ENCODE measurements at regions not wholly inside any gene's neighbourhood (a gene's known extent, or its start where the extent isn't known, plus 50 kb on each side); places are given as distances from the start of the nearest gene placed in this dataset.

DNA sequence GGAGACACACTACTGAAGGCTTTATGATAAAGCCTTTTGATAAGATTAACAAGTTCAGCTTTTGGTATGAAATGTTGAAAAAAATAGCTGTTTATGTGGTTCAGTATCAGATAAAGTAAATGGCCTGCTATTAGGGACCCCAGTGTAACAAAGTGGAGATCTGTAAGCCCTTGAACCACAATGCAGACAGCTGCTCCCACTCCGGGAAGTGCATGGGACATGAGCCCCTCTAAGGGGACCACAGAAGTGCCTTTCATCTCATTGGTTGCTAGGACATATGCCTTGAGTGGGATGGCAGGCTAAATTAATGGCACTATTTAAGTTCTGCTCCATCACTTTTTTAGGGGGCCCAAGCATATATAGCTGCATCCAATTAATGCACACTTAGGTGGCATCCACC lies 167.6 kb upstream of the SOX11 start:
- TF ChIP-seq, protein P1, sequence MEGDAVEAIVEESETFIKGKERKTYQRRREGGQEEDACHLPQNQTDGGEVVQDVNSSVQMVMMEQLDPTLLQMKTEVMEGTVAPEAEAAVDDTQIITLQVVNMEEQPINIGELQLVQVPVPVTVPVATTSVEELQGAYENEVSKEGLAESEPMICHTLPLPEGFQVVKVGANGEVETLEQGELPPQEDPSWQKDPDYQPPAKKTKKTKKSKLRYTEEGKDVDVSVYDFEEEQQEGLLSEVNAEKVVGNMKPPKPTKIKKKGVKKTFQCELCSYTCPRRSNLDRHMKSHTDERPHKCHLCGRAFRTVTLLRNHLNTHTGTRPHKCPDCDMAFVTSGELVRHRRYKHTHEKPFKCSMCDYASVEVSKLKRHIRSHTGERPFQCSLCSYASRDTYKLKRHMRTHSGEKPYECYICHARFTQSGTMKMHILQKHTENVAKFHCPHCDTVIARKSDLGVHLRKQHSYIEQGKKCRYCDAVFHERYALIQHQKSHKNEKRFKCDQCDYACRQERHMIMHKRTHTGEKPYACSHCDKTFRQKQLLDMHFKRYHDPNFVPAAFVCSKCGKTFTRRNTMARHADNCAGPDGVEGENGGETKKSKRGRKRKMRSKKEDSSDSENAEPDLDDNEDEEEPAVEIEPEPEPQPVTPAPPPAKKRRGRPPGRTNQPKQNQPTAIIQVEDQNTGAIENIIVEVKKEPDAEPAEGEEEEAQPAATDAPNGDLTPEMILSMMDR (IDR thresholded peaks at IDR 0.05), result no peak
- no peaks in the 10 kb centered on the region for H3K4me1 Mint-ChIP-seq (ENCODE audit: low read depth)
- H3K27ac Mint-ChIP-seq (ENCODE audit: unreplicated experiment), result no peak overlapping the region

DNA sequence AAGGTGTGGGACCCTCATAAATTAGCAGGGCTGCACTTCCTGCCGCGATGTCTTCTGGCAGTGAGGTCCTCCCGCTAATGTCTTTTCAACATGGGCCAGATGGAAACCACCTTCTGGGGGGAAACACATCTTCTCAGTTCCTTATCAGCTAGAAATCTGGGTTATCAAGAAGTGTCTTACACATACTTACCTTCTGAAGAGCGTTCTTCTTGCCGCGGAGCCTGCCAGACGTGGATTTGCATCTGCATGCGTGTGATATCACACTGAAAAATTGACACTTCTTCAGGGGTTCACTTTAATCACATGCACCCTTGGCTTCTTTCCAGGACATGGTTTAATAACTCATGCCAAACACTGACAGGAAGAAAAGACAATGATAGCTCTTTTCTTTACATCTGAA lies 163.5 kb upstream of the SOX11 start:
- Mint-ChIP-seq H3K36me3 (ENCODE audit: low read depth) (no peaks in the 10 kb centered on the region), H3K27me3 (ENCODE audit: low read depth) (no peaks in the 10 kb centered on the region), H3K4me1 (ENCODE audit: low read depth) (no peaks in the 10 kb centered on the region), H3K4me3 (ENCODE audit: unreplicated experiment) (no peak overlapping the region), H3K9me3 (ENCODE audit: low read depth) (no peaks in the 10 kb centered on the region), H3K27ac (ENCODE audit: unreplicated experiment) (no peak overlapping the region)
- TF ChIP-seq, protein P1 (IDR thresholded peaks at IDR 0.05), result no peak
- DNase-seq (ENCODE audit: low spot score), result no peak

More for the DNA sequence above, 167.6 kb upstream of the SOX11 start:
- Mint-ChIP-seq H3K27me3 (ENCODE audit: low read depth) (no peaks in the 10 kb centered on the region), H3K36me3 (ENCODE audit: low read depth) (no peaks in the 10 kb centered on the region), H3K4me3 (ENCODE audit: unreplicated experiment) (no peak overlapping the region), H3K9me3 (ENCODE audit: low read depth) (no peaks in the 10 kb centered on the region)
- no peak for DNase-seq (ENCODE audit: low spot score)

DNA sequence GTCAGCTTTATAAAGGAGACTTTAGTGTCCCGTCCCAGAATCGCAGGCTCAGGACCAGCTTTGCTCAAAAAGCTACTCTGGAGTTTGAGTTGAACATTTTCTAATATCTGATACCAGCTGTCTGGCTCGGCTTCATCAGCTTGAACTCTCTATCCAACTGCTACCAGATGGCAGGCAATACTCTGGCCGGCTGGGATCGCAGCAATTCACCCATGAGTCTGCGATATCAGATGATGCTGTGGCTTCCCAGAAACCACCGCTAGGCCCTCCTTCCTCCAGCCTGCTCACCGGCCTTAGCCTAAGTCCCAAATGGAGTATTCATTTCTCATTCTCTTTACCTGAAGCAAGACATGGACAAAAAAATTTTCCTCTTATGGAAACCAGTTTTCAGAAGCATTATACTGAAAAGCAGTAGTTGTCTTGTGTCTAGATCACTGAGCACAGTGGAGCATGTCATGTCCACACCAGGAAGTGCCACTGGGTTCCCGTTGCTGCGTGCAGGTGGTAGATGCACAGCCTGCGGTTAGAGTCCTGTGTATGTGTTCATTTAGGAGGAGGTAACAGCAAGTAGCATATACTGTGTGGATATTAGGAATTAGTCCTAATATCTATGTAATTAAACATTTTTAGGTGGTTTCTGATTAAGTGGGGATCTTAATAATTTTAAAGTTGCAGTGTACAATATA lies 162.0 kb upstream of the SOX11 start:
- DNase-seq (ENCODE audit: low spot score), result no peak
- H3K4me3 Mint-ChIP-seq (ENCODE audit: unreplicated experiment), result no peak overlapping the region
- no peaks in the 10 kb centered on the region for H3K9me3 Mint-ChIP-seq (ENCODE audit: low read depth)
- H3K36me3 Mint-ChIP-seq (ENCODE audit: low read depth), result no peaks in the 10 kb centered on the region
- no peak overlapping the region for H3K27ac Mint-ChIP-seq (ENCODE audit: unreplicated experiment)
- H3K4me1 Mint-ChIP-seq (ENCODE audit: low read depth), result no peaks in the 10 kb centered on the region
- no peaks in the 10 kb centered on the region for H3K27me3 Mint-ChIP-seq (ENCODE audit: low read depth)
- TF ChIP-seq, protein P1 (IDR thresholded peaks at IDR 0.05), result no peak

DNA sequence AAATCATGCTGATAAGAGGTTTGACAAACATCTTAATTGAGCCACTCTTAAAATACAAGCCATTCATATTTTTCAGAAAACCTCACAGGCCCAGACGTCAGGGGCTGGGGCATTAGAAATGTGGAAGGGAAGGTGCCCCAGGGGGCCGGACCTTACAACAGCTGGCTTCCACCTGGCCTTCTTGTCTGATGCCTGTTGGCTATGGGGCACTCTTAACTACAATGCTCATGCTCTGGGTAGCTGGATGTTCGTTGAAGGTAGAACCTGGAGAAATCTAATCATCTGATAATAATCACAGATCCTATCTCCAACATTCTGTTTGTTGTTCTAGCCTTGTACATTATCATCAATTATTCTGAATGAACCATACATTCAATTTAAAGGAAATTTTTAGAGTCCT lies 156.9 kb upstream of the SOX11 start:
- TF ChIP-seq, protein P1 (IDR thresholded peaks at IDR 0.05), result no peak
- no peak overlapping the region for H3K4me3 Mint-ChIP-seq (ENCODE audit: unreplicated experiment)
- no peaks in the 10 kb centered on the region for H3K36me3 Mint-ChIP-seq (ENCODE audit: low read depth)
- DNase-seq (ENCODE audit: low spot score), result no peak
- H3K9me3 Mint-ChIP-seq (ENCODE audit: low read depth), result peaks cover 2% of the 10 kb centered on the region
- peaks cover 15% of the 10 kb centered on the region for H3K4me1 Mint-ChIP-seq (ENCODE audit: low read depth)
- H3K27me3 Mint-ChIP-seq (ENCODE audit: low read depth), result no peaks in the 10 kb centered on the region
- H3K27ac Mint-ChIP-seq (ENCODE audit: unreplicated experiment), result no peak overlapping the region

DNA sequence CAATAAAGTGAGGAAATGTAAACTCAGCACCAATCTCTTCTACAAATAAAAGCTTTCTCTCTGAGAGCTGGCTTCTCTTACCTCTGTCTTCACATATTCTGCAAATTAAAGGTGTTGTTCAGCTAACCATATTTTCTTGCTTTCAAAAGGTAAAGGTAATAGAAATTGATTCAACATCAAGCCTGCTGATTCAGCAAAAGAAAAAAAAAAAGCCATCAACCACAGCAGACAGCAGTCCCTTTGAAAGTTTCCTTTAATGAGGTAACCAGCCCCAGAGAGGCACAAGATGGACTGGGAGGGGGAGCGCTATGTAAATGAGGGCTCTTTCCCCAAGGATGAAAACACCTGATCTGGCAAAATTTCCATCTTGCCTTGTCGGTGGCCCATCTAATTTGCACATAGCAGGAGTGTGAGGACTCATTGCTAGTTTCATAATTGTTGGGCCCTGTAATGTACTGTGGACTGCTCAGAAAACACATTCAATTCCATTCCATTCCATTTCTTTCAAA lies 154.9 kb upstream of the SOX11 start:
- Mint-ChIP-seq H3K9me3 (ENCODE audit: low read depth) (peaks cover 2% of the 10 kb centered on the region), H3K4me1 (ENCODE audit: low read depth) (peaks cover 15% of the 10 kb centered on the region), H3K27me3 (ENCODE audit: low read depth) (no peaks in the 10 kb centered on the region), H3K36me3 (ENCODE audit: low read depth) (no peaks in the 10 kb centered on the region), H3K27ac (ENCODE audit: unreplicated experiment) (no peak overlapping the region), H3K4me3 (ENCODE audit: unreplicated experiment) (no peak overlapping the region)
- TF ChIP-seq, protein P1 (IDR thresholded peaks at IDR 0.05), result no peak
- no peak for DNase-seq (ENCODE audit: low spot score)
